Cardiac muscle cell (in vitro differentiated cells and primary cell): ENCODE measurements at regions not wholly inside any gene's neighbourhood (a gene's known extent, or its start where the extent isn't known, plus 50 kb on each side); places are given as distances from the start of the nearest gene placed in this dataset.

ENCODE experiments used
- DNase-seq, 2 donors: peaks; one replicate each; pipeline versions ENCODE4 v3.0.0 to v3.0.0-alpha.2; 2010 to 2017; ENCODE audit warnings: low read depth in 1 of 2, low spot score in 1 of 2
- H3K27ac ChIP-seq: fragments of 200-600 bp; sonication (generic); 2 replicates; pipeline ENCODE4 v1.5.1; 2016
- H3K27me3 ChIP-seq: fragments of 200-600 bp; sonication (generic); 2 replicates; pipeline ENCODE4 v1.6.0; 2016; ENCODE audit warnings: control low read depth
- H3K36me3 ChIP-seq: fragments of 200-600 bp; sonication (generic); 2 replicates; pipeline ENCODE4 v1.5.1; 2016; ENCODE audit warnings: control low read depth
- H3K4me1 ChIP-seq: fragments of 200-600 bp; sonication (generic); 2 replicates; pipeline ENCODE4 v1.8.1; 2017; ENCODE audit warnings: low read depth, mild to moderate bottlenecking, mixed run types
- H3K4me3 ChIP-seq: fragments of 200-600 bp; sonication (generic); 2 replicates; pipeline ENCODE4 v1.5.1; 2016; ENCODE audit warnings: mild to moderate bottlenecking
- H3K9me3 ChIP-seq: fragments of 200-600 bp; sonication (generic); 2 replicates; pipeline ENCODE4 v1.5.1; 2017; ENCODE audit warnings: low read depth, mild to moderate bottlenecking, control low read depth
- TF ChIP-seq, protein P1 (sequence below): IDR thresholded peaks from 2 replicates; pipeline ENCODE4 v1.5.1; 2012; ENCODE audit warnings: low read depth, mild to moderate bottlenecking, low read length

DNA sequence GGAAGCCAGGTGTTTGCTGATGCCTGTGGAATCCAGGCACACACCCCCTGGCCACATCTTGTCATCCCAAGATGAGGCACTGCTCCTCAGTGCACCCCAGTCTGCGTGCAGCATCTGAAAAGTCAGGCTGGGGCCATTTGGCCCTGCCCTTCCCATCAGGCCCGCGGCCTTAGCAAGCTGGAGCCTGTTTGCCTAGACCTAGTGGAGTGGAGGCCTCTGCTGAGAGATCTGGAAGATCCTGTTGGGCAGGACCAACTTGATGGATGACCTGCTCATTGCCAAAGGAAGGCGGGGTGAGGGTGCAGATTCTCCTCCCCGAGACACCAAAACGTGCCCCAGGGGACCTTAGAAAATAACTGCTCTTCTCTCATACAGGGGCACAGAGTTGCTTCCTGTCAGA lies 220.2 kb downstream of the SHQ1 start:
- no peak overlapping the region for H3K4me3 ChIP-seq
- no peaks in the 10 kb centered on the region for H3K9me3 ChIP-seq

DNA sequence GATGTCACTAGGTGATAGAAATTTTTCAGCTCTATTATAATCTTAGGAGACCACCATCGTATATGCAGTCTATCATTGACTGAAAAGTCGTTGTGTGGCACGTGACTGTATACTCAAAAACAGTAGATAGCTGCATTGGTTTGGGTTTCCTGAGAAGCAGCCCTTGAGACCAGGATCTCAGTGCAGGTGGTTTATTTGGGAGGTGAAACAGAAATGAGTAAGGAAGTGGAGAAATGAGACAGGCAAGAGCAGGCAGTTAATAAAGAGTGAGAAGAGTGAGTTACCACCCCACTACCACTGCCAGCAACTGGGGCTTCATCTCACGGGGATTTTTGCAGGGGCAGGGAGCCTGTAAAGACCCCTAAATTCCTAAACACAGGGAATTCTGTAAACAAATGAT lies 221.0 kb downstream of the SHQ1 start:
- TF ChIP-seq, protein P1, sequence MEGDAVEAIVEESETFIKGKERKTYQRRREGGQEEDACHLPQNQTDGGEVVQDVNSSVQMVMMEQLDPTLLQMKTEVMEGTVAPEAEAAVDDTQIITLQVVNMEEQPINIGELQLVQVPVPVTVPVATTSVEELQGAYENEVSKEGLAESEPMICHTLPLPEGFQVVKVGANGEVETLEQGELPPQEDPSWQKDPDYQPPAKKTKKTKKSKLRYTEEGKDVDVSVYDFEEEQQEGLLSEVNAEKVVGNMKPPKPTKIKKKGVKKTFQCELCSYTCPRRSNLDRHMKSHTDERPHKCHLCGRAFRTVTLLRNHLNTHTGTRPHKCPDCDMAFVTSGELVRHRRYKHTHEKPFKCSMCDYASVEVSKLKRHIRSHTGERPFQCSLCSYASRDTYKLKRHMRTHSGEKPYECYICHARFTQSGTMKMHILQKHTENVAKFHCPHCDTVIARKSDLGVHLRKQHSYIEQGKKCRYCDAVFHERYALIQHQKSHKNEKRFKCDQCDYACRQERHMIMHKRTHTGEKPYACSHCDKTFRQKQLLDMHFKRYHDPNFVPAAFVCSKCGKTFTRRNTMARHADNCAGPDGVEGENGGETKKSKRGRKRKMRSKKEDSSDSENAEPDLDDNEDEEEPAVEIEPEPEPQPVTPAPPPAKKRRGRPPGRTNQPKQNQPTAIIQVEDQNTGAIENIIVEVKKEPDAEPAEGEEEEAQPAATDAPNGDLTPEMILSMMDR, result no peak
- Histone ChIP-seq H3K9me3 (no peaks in the 10 kb centered on the region), H3K4me1 (no peaks in the 10 kb centered on the region), H3K4me3 (no peak overlapping the region), H3K27me3 (no peaks in the 10 kb centered on the region), H3K36me3 (no peaks in the 10 kb centered on the region), H3K27ac (no peak overlapping the region)
- DNase-seq, result no peak

More for the DNA sequence above, 220.2 kb downstream of the SHQ1 start:
- no peak for DNase-seq
- TF ChIP-seq, protein P1, result no peak
- H3K27ac ChIP-seq, result no peak overlapping the region
- H3K36me3 ChIP-seq, result no peaks in the 10 kb centered on the region
- H3K27me3 ChIP-seq, result no peaks in the 10 kb centered on the region
- H3K4me1 ChIP-seq, result no peaks in the 10 kb centered on the region

DNA sequence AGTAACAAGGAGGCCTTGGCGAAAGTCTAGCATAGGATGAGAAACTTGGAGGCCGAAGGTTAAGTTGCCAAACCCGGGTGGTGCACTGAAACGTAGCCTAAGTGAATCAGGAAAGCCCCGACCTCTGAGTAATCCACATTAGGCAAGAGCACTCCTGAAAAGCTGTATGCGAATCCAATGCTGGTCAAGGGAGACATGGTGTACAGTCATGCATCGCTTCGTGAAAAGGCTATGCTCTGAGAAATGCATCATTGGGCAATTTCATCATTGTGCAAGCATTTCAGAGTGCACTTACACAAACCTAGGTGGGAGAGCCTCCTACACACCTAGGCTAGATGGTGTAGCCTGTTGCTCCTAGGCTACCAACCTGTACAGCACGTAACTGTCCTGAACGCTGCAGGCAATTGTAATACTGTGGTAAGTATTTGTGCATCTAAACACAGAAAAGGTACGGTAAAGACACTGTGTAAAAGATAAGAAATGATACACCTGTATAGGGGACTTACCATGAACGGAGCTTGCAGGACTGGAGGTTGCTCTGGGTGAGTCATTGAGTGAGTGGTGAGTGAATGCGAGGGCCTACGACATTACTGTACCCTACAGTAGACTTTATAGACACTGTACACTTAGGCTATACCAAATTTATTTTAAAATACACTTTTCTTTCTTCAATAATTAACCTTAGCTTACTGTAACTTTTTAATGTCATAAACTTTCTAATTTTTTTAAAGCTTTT lies 222.5 kb downstream of the SHQ1 start:
- Histone ChIP-seq H3K36me3 (no peaks in the 10 kb centered on the region), H3K27ac (no peak overlapping the region), H3K4me1 (no peaks in the 10 kb centered on the region), H3K27me3 (no peaks in the 10 kb centered on the region), H3K9me3 (no peaks in the 10 kb centered on the region), H3K4me3 (no peak overlapping the region)
- TF ChIP-seq, protein P1, result no peak
- DNase-seq, result peak in 1 of 2 donors; percentile 79

DNA sequence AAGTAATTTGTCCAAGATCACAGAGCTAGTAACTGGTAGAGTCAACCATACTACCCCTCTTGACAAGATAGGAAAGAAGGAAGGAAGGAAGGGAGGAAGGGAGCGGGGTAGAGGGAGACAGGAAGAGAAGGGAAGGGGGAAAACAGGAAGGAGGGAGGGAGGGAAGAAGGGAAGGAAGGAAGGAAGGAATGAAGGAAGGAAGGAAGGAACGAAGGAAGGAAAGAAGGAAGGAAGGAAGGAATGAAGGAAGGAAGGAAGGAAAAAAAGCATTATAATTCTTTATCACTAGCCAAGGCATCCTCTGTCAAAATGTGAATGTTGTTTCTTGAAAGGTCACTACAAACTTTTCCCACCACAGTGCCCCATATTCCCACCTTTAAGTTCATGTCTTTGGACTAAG lies 223.6 kb downstream of the SHQ1 start:
- Histone ChIP-seq H3K4me1 (no peaks in the 10 kb centered on the region), H3K27me3 (no peaks in the 10 kb centered on the region), H3K27ac (no peak overlapping the region), H3K4me3 (no peak overlapping the region), H3K9me3 (no peaks in the 10 kb centered on the region), H3K36me3 (no peaks in the 10 kb centered on the region)
- DNase-seq, result no peak
- TF ChIP-seq, protein P1, result no peak

DNA sequence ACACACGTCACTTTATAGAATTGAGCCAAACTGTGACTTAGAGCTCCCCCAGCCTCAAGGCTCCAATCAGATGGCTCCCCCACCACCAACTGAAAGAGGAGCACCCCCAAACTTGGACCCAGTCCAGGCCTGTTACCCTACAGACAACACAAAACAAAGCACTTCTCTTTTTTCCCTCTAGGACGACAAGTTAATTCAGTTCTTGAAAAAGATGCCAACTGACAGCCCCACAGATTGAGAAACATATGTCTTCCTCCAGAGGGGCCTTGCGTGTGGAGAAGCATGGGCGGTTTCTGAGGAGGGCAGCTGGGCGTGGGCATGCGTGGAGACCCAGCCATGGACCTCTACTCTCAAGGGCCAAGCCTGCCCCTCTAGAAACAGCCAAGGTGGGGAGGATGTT lies 229.5 kb downstream of the SHQ1 start:
- Histone ChIP-seq H3K9me3 (no peaks in the 10 kb centered on the region), H3K27me3 (no peaks in the 10 kb centered on the region), H3K27ac (no peak overlapping the region), H3K4me3 (no peak overlapping the region), H3K36me3 (no peaks in the 10 kb centered on the region), H3K4me1 (peaks cover 10% of the 10 kb centered on the region)
- TF ChIP-seq, protein P1, result no peak
- DNase-seq, result no peak
